Caco-2 (cell line): ENCODE measurements at regions not wholly inside any gene's neighbourhood (a gene's known extent, or its start where the extent isn't known, plus 50 kb on each side); places are given as distances from the start of the nearest gene placed in this dataset.

Experiments
- BruUV-seq: library from RNA; stranded (reverse); fragments of 400-500 nt; replicated peaks from 2 replicates; lab custom pipeline; 2021; lab: Mats Ljungman, UMichigan
- CTCF ChIA-PET: fragments of 300-600 bp; sonication (Branson Sonifier 250); formaldehyde crosslinking; loops from one replicate; lab custom pipeline; 2022; ENCODE audit warnings: antibody characterized with exemption; lab: Charles Lee
- POLR2A ChIA-PET: fragments of 300-600 bp; sonication (Branson Sonifier 250); formaldehyde crosslinking; loops from one replicate; lab custom pipeline; 2022; ENCODE audit warnings: antibody characterized with exemption; lab: Charles Lee
- DNase-seq, 2 experiments: peaks; one replicate each; pipeline versions ENCODE4 v3.0.0 to v3.0.0-alpha.2; 2020 to 2022
- H3K27me3 ChIP-seq: replicated peaks from 2 replicates; pipeline ENCODE4 v1.6.0; 2011; ENCODE audit warnings: low read length; ENCODE audit not compliant: control insufficient read depth, insufficient read depth
- H3K36me3 ChIP-seq: 2 replicates; pipeline ENCODE4 v1.5.1; 2011; ENCODE audit warnings: low read length; ENCODE audit not compliant: control insufficient read depth, insufficient read depth
- H3K4me1 ChIP-seq: fragments of 250-450 bp; sonication (Bioruptor Pico); 2 replicates; pipeline ENCODE4 v1.5.1; 2020; ENCODE audit warnings: mild to moderate bottlenecking
- H3K4me3 ChIP-seq: 2 replicates; pipeline ENCODE4 v1.5.1; 2011; ENCODE audit warnings: low read depth, mild to moderate bottlenecking, control low read depth, low read length
- H3K9me3 ChIP-seq: fragments of 250-450 bp; sonication (Bioruptor Pico); 2 replicates; pipeline ENCODE4 v1.5.1; 2020; ENCODE audit warnings: mild to moderate bottlenecking, moderate library complexity
- H3K27ac Mint-ChIP-seq: one replicate; pipeline ENCODE4 v1.8.0; 2022; ENCODE audit warnings: mixed read lengths; ENCODE audit not compliant: unreplicated experiment
- H3K27me3 Mint-ChIP-seq: one replicate; pipeline ENCODE4 v1.8.0; 2022; ENCODE audit warnings: mixed read lengths; ENCODE audit not compliant: insufficient read depth, unreplicated experiment
- H3K36me3 Mint-ChIP-seq: one replicate; pipeline ENCODE4 v1.8.0; 2022; ENCODE audit warnings: mild to moderate bottlenecking, mixed read lengths; ENCODE audit not compliant: insufficient read depth, unreplicated experiment
- H3K4me1 Mint-ChIP-seq: one replicate; pipeline ENCODE4 v1.8.0; 2022; ENCODE audit warnings: low read depth, mixed read lengths; ENCODE audit not compliant: unreplicated experiment
- H3K4me3 Mint-ChIP-seq: one replicate; pipeline ENCODE4 v1.8.0; 2022; ENCODE audit warnings: mild to moderate bottlenecking, moderate library complexity, mixed read lengths; ENCODE audit not compliant: unreplicated experiment
- H3K9me3 Mint-ChIP-seq: one replicate; pipeline ENCODE4 v1.8.0; 2022; ENCODE audit warnings: mixed read lengths; ENCODE audit not compliant: unreplicated experiment
- CTCF ChIP-seq, 2 experiments: fragments of 200-600 bp in 1 of 2; IDR thresholded peaks; 1 replicate in 1 of 2; 2 replicates in 1 of 2; pipeline versions ENCODE4 v1.5.1 to v1.8.0; 2011 to 2022; ENCODE audit warnings: antibody characterized with exemption in 1 of 2, control low read depth in 1 of 2, inconsistent platforms in 1 of 2, low read depth in 1 of 2, low read length in 1 of 2, mild to moderate bottlenecking in 1 of 2, moderate library complexity in 1 of 2; ENCODE audit not compliant: insufficient read depth in 1 of 2, severe bottlenecking in 1 of 2, unreplicated experiment in 1 of 2
- intact Hi-C: fragments of 100-400 bp; cut with micrococcal nuclease; formaldehyde crosslinking; loops from one replicate; pipeline ENCODE4 v1.10.0; 2022; ENCODE audit not compliant: unreplicated experiment

- ChIA-PET POLR2A (no interaction called here), CTCF (no interaction called here)
- DNase-seq: no peak
- BruUV-seq: no TSS peak
- Mint-ChIP-seq H3K4me3 (no peak overlapping the region), H3K27ac (no peak overlapping the region), H3K36me3 (no peaks in the 10 kb centered on the region), H3K27me3 (peaks cover 19% of the 10 kb centered on the region), H3K4me1 (no peaks in the 10 kb centered on the region), H3K9me3 (no peaks in the 10 kb centered on the region)
- Histone ChIP-seq H3K4me3 (no peak overlapping the region), H3K27me3 (no peaks in the 10 kb centered on the region; the same call in none of the 2 replicates), H3K9me3 (no peaks in the 10 kb centered on the region), H3K4me1 (no peaks in the 10 kb centered on the region), H3K36me3 (no peaks in the 10 kb centered on the region)
- TF ChIP-seq CTCF (IDR thresholded peaks at IDR 0.05; ENCODE audit: insufficient read depth in 1 of 2, low read depth in 1 of 2, low read length in 1 of 2, severe bottlenecking in 1 of 2, unreplicated experiment in 1 of 2): no peak
- intact Hi-C loops: no loop called here
Observed at GRCh38 chr15:69895202-69895601, 202.5 kb downstream of the TLE3 start.

GRCh38 chr15:69896606-69897005 lies 201.1 kb downstream of the TLE3 start:
- H3K9me3 Mint-ChIP-seq: no peaks in the 10 kb centered on the region
- H3K4me1 Mint-ChIP-seq: no peaks in the 10 kb centered on the region
- intact Hi-C loops: no loop called here
- H3K4me3 Mint-ChIP-seq: no peak overlapping the region
- no TSS peak for BruUV-seq
- H3K27me3 Mint-ChIP-seq: peaks cover 19% of the 10 kb centered on the region
- no peak for DNase-seq
- no peak for TF ChIP-seq CTCF (IDR thresholded peaks at IDR 0.05; ENCODE audit: insufficient read depth in 1 of 2, low read depth in 1 of 2, low read length in 1 of 2, severe bottlenecking in 1 of 2, unreplicated experiment in 1 of 2)
- no peak overlapping the region for H3K27ac Mint-ChIP-seq
- Histone ChIP-seq H3K9me3 (no peaks in the 10 kb centered on the region), H3K36me3 (no peaks in the 10 kb centered on the region), H3K4me1 (no peaks in the 10 kb centered on the region), H3K4me3 (no peak overlapping the region), H3K27me3 (no peaks in the 10 kb centered on the region; the same call in none of the 2 replicates)
- ChIA-PET POLR2A (no interaction called here), CTCF (no interaction called here)
- no peaks in the 10 kb centered on the region for H3K36me3 Mint-ChIP-seq

- no peaks in the 10 kb centered on the region for H3K4me1 Mint-ChIP-seq
- POLR2A ChIA-PET: no interaction called here
- no peak overlapping the region for H3K4me3 ChIP-seq
- no peaks in the 10 kb centered on the region for H3K36me3 Mint-ChIP-seq
- H3K4me1 ChIP-seq: no peaks in the 10 kb centered on the region
- no peak for DNase-seq
- peaks cover 19% of the 10 kb centered on the region for H3K27me3 Mint-ChIP-seq
- no peaks in the 10 kb centered on the region for H3K9me3 Mint-ChIP-seq
- H3K36me3 ChIP-seq: no peaks in the 10 kb centered on the region
- BruUV-seq: no TSS peak
- H3K27me3 ChIP-seq: no peaks in the 10 kb centered on the region; the same call in none of the 2 replicates
- H3K4me3 Mint-ChIP-seq: no peak overlapping the region
- H3K9me3 ChIP-seq: no peaks in the 10 kb centered on the region
- H3K27ac Mint-ChIP-seq: no peak overlapping the region
- intact Hi-C loops: no loop called here
- TF ChIP-seq CTCF (IDR thresholded peaks at IDR 0.05; ENCODE audit: insufficient read depth in 1 of 2, low read depth in 1 of 2, low read length in 1 of 2, severe bottlenecking in 1 of 2, unreplicated experiment in 1 of 2): no peak
- CTCF ChIA-PET: no interaction called here
Observed at GRCh38 chr15:69897061-69897460, 200.7 kb downstream of the TLE3 start.
